BLaER1 treated with 17β-estradiol and CSF1 and Interleukin-3, amounts not matched to agents 10 nM and 100 nM (cell line): ENCODE measurements at regions not wholly inside any gene's neighbourhood (a gene's known extent, or its start where the extent isn't known, plus 50 kb on each side); places are given as distances from the start of the nearest gene placed in this dataset.

Experiments
- H3K27ac ChIP-seq, 11 experiments: shearing (Covaris generic); formaldehyde crosslinking; 2 replicates each; pipeline ENCODE4 v1.8.1; 2022
- H3K27me3 ChIP-seq, 11 experiments: shearing (Covaris generic); formaldehyde crosslinking; 2 replicates each; pipeline ENCODE4 v1.8.1; 2022
- H3K36me3 ChIP-seq, 11 experiments: shearing (Covaris generic); formaldehyde crosslinking; 2 replicates each; pipeline ENCODE4 v1.8.1; 2022
- H3K4me1 ChIP-seq, 10 experiments: shearing (Covaris generic); formaldehyde crosslinking; 2 replicates each; pipeline ENCODE4 v1.8.1; 2022
- H3K4me2 ChIP-seq, 11 experiments: shearing (Covaris generic); formaldehyde crosslinking; 2 replicates each; pipeline ENCODE4 v1.8.1; 2022
- H3K4me3 ChIP-seq, 10 experiments: shearing (Covaris generic); formaldehyde crosslinking; 2 replicates each; pipeline ENCODE4 v1.8.1; 2022
- H3K9ac ChIP-seq, 11 experiments: shearing (Covaris generic); formaldehyde crosslinking; 2 replicates each; pipeline ENCODE4 v1.8.1; 2022
- H3K9me3 ChIP-seq, 11 experiments: shearing (Covaris generic); formaldehyde crosslinking; replicated peaks in 1 of 11; 2 replicates each; pipeline ENCODE4 v1.8.1; 2022
- H4K20me1 ChIP-seq, 11 experiments: shearing (Covaris generic); formaldehyde crosslinking; 2 replicates each; pipeline ENCODE4 v1.8.1; 2022
- Cebpa-rat ChIP-seq, 11 experiments: shearing (Covaris generic); IDR thresholded peaks; 2 replicates each; pipeline ENCODE4 v1.8.1; 2022

DNA sequence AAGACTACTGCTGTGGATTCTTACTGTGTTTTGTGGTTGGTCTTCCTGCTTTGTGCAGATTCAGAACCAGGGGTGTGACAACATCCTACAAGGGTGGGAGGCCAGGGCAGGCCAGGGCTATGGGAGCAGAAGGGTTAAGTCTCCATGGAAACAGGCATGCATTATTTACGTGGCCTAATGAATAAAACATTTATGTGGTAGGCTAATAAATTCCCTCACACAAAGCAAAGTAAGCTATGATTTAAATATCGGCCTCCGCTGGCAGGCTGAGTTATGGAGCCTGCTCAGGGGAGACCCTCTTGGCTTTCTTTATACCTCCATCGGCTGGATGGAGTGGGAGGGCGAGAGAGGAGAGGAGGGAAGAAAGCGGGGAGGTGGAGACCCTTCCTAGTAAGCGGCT, 230.3 kb upstream of the MVB12B start:
- Histone ChIP-seq H3K4me1 (peaks cover 0 to 26% (median 23%) of the 10 kb centered on the region in 10 experiments; a peak in 16 of 20 replicates), H3K4me3 (no peak overlapping the region), H3K4me2 (peak overlapping the region in 8 of 11 experiments; percentile 41 to 80 (median 72); a peak in 13 of 22 replicates), H3K27ac (no peak overlapping the region), H4K20me1 (no peaks in the 10 kb centered on the region), H3K9me3 (peaks cover 0 to 16% (median 0%) of the 10 kb centered on the region in 11 experiments; a peak in 1 of 22 replicates), H3K9ac (no peak overlapping the region), H3K27me3 (no peaks in the 10 kb centered on the region), H3K36me3 (no peaks in the 10 kb centered on the region)
- no peak for TF ChIP-seq Cebpa-rat (IDR thresholded peaks at IDR 0.05)

DNA sequence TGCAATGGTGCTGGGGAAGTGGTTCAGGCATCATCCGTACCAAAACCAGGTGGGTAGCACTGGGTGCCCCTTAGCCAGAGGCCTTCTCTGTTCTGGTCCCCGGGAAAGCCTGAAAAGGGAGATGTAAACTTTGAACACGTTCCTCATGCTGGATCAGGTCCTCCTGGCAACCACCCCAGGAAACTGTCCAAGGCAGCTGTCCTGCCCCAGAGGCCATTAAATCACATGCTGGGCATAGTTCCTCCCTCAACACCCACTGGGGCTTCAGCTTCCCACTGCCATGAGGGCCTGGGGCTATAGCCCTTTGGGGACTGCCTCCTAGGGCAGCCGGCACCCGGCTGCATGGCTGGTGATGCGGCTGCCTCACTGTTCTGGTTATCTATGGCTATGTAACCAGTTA, 228.9 kb upstream of the MVB12B start:
- no peak overlapping the region for H3K27ac ChIP-seq
- H4K20me1 ChIP-seq, result no peaks in the 10 kb centered on the region
- no peaks in the 10 kb centered on the region for H3K36me3 ChIP-seq
- peaks cover 0 to 17% (median 0%) of the 10 kb centered on the region in 11 experiments; a peak in 1 of 22 replicates for H3K9me3 ChIP-seq
- no peak overlapping the region for H3K4me3 ChIP-seq
- peaks cover 0 to 26% (median 23%) of the 10 kb centered on the region in 10 experiments; a peak in 16 of 20 replicates for H3K4me1 ChIP-seq
- H3K9ac ChIP-seq, result no peak overlapping the region
- TF ChIP-seq Cebpa-rat (IDR thresholded peaks at IDR 0.05), result no peak
- no peak overlapping the region for H3K4me2 ChIP-seq
- no peaks in the 10 kb centered on the region for H3K27me3 ChIP-seq

DNA sequence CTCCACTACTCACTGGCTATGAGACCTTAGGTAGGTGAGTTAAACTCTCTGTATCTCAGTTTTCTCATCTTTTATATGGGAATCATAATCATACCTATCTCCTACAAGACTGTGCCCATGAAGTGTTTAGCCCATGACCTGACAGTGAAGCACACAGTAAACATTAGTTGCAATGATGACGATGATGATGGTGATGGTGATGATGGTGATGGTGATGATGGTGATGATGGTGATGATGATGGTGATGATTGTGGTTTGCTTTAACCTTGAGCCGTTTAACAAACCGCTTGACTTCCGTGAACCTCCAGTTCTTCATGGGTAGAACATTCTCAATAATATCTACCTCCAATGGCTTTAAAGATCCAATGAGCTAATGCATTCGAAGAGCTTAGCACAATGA, 220.2 kb upstream of the MVB12B start:
- H3K36me3 ChIP-seq, result no peaks in the 10 kb centered on the region
- H3K9ac ChIP-seq, result no peak overlapping the region
- H3K27ac ChIP-seq, result no peak overlapping the region
- no peak for TF ChIP-seq Cebpa-rat (IDR thresholded peaks at IDR 0.05)
- 0 out of 22 replicates have a peak, but pooled peaks cover 0 to under 1% (median 0%) of the 10 kb centered on the region in 11 experiments for H3K9me3 ChIP-seq
- no peak overlapping the region for H3K4me2 ChIP-seq
- H3K27me3 ChIP-seq, result no peaks in the 10 kb centered on the region
- no peaks in the 10 kb centered on the region for H4K20me1 ChIP-seq
- no peak overlapping the region for H3K4me3 ChIP-seq
- peaks cover 0 to 14% (median 2%) of the 10 kb centered on the region in 10 experiments; a peak in 7 of 20 replicates for H3K4me1 ChIP-seq

DNA sequence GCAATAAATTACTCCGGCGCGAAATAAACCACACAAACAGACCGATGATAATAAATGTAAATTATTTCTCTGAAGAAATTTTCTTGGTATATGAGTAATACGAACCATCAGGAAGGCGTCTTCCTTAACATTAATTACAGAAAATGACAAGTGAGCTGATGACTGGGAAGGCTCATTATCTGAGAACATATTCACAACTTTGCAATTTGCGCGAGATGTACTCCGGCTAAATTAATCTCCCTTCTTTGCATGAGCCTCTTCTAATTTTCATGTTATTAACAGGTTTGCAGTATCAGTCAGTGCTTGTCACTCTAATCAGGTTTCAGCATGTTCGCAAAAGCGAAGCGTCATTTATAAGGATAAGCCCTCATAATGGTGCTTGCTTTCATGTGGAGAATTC, 218.9 kb upstream of the MVB12B start:
- Histone ChIP-seq H3K27ac (no peak overlapping the region), H3K9ac (no peak overlapping the region), H3K27me3 (no peaks in the 10 kb centered on the region), H3K4me3 (no peak overlapping the region), H4K20me1 (no peaks in the 10 kb centered on the region), H3K36me3 (no peaks in the 10 kb centered on the region), H3K4me1 (peaks cover 0 to 14% (median 2%) of the 10 kb centered on the region in 10 experiments; a peak in 7 of 20 replicates), H3K9me3 (no peaks in the 10 kb centered on the region), H3K4me2 (no peak overlapping the region)
- no peak for TF ChIP-seq Cebpa-rat (IDR thresholded peaks at IDR 0.05)

DNA sequence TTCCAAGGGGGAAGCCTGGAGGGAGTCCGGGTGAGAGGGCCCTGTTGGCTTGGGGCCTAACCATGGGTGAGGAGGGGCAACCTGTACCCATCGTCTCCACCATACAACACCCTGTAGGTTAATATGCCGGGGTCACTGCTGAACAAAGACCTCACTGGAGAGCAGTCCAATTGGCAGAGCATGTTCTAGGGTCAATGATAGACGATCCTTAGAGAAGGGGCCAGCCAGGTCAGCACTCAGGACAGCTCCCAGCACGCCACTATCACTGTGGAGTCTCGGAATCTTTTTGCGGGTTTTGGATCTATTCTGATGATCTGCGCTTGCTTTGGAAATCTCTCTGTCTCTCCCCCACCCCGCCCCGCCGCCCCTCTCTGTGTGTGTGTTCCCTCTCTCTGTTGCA, 218.4 kb upstream of the MVB12B start:
- H4K20me1 ChIP-seq, result no peaks in the 10 kb centered on the region
- no peak overlapping the region for H3K4me3 ChIP-seq
- H3K27me3 ChIP-seq, result no peaks in the 10 kb centered on the region
- H3K9me3 ChIP-seq, result no peaks in the 10 kb centered on the region
- H3K4me2 ChIP-seq, result no peak overlapping the region
- no peaks in the 10 kb centered on the region for H3K36me3 ChIP-seq
- no peak overlapping the region for H3K9ac ChIP-seq
- peaks cover 0 to 14% (median 2%) of the 10 kb centered on the region in 10 experiments; a peak in 7 of 20 replicates for H3K4me1 ChIP-seq
- no peak for TF ChIP-seq Cebpa-rat (IDR thresholded peaks at IDR 0.05)
- H3K27ac ChIP-seq, result no peak overlapping the region

DNA sequence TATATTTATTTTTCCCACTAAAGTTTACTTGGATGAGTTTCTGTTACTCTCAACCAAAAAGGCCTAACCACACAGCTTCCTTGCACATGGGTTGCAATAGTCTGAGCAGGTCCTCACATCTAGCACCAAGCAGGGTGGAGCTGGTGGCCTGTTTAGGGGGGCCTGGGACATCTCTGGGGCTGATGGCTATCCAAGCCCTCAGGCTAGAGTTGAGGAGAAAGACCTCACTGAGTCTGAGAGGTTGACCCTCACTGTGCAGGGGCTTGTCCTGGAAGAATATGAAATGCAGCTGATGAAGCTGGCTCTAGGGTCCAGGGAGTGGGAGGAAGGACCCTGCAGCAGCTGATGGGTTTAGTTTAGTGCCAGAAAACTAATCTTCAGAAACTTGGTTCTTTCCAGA, 217.1 kb upstream of the MVB12B start:
- Histone ChIP-seq H3K27ac (no peak overlapping the region), H3K9me3 (no peaks in the 10 kb centered on the region), H3K36me3 (no peaks in the 10 kb centered on the region), H3K27me3 (no peaks in the 10 kb centered on the region), H3K4me3 (no peak overlapping the region), H3K4me1 (peaks cover 0 to 14% (median 2%) of the 10 kb centered on the region in 10 experiments; a peak in 7 of 20 replicates), H4K20me1 (no peaks in the 10 kb centered on the region; a peak in 1 of 22 replicates), H3K9ac (no peak overlapping the region), H3K4me2 (no peak overlapping the region)
- no peak for TF ChIP-seq Cebpa-rat (IDR thresholded peaks at IDR 0.05)

DNA sequence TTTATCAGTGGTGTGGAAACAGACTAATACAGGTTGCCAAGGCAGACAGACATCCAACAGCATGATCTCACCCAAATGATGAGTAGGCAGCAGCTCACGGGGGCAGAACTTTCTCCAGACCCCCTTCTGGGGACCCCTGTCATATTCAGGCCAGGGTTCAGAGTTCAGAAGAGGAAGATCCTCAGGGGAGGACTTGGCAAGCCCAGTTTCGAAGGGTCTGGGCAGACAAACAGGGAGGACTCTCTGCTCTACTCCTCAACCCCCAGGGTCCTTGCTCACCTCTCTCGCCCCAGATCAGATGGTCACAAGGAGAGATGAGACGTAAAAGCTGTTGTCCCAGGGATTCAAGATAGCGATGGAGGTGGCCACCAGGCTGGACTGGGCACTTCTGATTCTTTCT, 215.1 kb upstream of the MVB12B start:
- Histone ChIP-seq H3K27ac (no peak overlapping the region), H3K27me3 (no peaks in the 10 kb centered on the region), H3K4me1 (peaks cover 0 to 9% (median 0%) of the 10 kb centered on the region in 10 experiments; a peak in 2 of 20 replicates), H3K9me3 (no peaks in the 10 kb centered on the region), H4K20me1 (no peaks in the 10 kb centered on the region; a peak in 1 of 22 replicates), H3K4me2 (no peak overlapping the region), H3K4me3 (no peak overlapping the region), H3K9ac (no peak overlapping the region), H3K36me3 (no peaks in the 10 kb centered on the region)
- TF ChIP-seq Cebpa-rat (IDR thresholded peaks at IDR 0.05), result no peak

DNA sequence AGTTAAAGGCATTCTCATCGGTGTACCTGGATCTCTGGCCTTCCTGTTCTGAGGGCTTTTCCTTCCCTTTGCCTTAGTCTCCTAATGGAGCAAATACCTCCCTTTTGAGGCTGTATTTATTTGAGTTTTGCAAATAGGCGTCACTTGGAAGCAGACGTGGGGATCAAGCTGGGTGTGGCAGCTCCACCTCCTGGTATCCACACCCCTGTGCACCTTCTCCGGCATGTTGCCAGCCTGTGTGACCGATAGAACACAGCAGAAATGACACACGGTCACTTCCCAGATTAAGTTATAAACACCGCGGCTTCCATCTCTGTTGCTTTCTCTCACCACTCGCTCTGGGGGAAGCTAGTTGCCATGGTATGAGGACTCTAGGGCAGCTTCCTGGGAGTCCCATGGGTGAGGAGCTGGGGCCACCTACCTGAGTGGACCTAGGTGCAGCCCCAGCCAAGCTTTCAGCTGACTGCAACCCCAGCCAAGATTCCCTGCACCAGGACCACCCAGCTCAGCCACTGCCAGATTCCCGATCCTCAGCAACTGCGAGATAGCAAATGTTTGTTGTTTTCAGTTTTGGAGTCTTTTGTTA, 214.4 kb upstream of the MVB12B start:
- Histone ChIP-seq H3K27me3 (no peaks in the 10 kb centered on the region), H3K9ac (no peak overlapping the region), H3K4me3 (no peak overlapping the region), H3K27ac (no peak overlapping the region), H3K36me3 (no peaks in the 10 kb centered on the region), H3K9me3 (no peaks in the 10 kb centered on the region), H3K4me1 (peaks cover 0 to 9% (median 0%) of the 10 kb centered on the region in 10 experiments; a peak in 2 of 20 replicates), H4K20me1 (no peaks in the 10 kb centered on the region; a peak in 1 of 22 replicates), H3K4me2 (no peak overlapping the region)
- TF ChIP-seq Cebpa-rat (IDR thresholded peaks at IDR 0.05), result no peak

DNA sequence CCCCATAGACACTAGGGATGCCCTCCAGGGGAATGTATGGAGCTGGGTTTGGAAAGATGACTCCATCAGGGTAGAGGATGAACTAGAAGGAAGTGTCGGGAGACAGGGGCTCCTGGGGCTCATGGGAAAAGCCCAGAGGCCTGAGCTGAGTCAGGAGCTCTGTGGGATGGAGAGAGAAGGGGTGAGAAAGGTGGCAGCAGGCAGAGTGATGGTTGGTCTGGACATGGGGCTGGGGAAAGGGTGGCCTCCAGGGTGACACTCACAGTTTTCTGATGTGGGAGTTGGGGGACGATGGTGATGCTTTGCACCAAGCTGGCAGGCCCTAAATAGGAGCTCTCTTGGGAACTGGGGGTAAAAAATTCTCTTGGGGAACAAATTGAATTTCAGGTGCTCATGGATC, 213.5 kb upstream of the MVB12B start:
- peaks cover 0 to 9% (median 0%) of the 10 kb centered on the region in 10 experiments; a peak in 2 of 20 replicates for H3K4me1 ChIP-seq
- no peak overlapping the region for H3K9ac ChIP-seq

More for the DNA sequence above, 213.5 kb upstream of the MVB12B start:
- Histone ChIP-seq H3K27ac (no peak overlapping the region), H3K36me3 (no peaks in the 10 kb centered on the region), H3K4me2 (no peak overlapping the region), H3K9me3 (no peaks in the 10 kb centered on the region), H4K20me1 (no peaks in the 10 kb centered on the region; a peak in 1 of 22 replicates), H3K4me3 (no peak overlapping the region), H3K27me3 (no peaks in the 10 kb centered on the region)
- TF ChIP-seq Cebpa-rat (IDR thresholded peaks at IDR 0.05), result no peak
